UCSD-AML1 (cell line): ENCODE measurements at regions not wholly inside any gene's neighbourhood (a gene's known extent, or its start where the extent isn't known, plus 50 kb on each side); places are given as distances from the start of the nearest gene placed in this dataset.
"Not testable (repeated sequence)": the region's sequence is repeated elsewhere in the genome, so short reads cannot be mapped to it uniquely, and the experiment has no call there.

ENCODE experiments used
- DNase-seq: peaks from one replicate; lab custom pipeline; 2025; ENCODE audit not compliant: unreplicated experiment; lab: John Stamatoyannopoulos, UW

GRCh38 chr21:14829685-14830084 lies 235.1 kb downstream of the NRIP1 start:
- no peak for DNase-seq

DNA sequence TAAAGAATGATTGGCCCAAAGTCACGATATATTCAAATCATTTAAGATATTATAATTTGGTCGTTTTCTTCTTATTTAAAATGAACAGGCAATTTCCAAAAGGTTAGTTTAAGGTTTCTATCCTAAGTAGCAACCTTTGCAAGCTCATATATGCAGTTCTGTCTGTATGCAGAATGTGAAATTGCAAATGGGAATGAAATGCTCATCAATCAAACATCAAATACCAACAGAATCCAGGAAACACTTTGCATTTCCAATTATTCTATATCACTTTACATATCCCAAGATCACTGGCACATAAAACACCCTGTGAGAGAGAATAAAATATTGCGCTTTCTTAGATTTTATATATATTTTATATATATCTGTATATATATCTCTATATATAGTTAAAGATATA lies 237.3 kb downstream of the NRIP1 start:
- no peak for DNase-seq

- DNase-seq, result no peak
Measured at GRCh38 chr21:14826630-14827029, 238.2 kb downstream of the NRIP1 start.

DNA sequence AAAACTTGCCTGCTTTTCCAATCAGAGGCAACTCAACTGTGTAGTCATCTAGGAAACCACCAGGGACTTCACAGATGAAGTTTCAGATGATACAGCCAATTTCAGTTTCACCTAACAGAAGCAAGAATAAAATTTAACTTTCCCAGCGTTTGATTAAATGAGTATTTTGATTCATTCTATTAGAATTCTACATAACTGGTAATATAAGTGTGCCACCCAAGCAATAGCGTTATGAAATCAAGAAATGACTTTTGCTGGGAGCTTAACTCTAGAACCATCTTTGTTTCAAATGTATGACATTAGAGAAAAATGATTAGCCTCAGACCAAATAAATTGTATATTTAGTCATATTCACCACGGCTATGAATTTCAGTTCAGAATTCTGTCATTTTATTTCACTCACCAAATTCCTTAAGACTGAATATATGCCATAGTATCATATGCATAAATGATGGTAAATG lies 239.3 kb downstream of the NRIP1 start:
- DNase-seq, result no peak

GRCh38 chr21:14824126-14824525 lies 240.7 kb downstream of the NRIP1 start:
- no peak for DNase-seq

DNA sequence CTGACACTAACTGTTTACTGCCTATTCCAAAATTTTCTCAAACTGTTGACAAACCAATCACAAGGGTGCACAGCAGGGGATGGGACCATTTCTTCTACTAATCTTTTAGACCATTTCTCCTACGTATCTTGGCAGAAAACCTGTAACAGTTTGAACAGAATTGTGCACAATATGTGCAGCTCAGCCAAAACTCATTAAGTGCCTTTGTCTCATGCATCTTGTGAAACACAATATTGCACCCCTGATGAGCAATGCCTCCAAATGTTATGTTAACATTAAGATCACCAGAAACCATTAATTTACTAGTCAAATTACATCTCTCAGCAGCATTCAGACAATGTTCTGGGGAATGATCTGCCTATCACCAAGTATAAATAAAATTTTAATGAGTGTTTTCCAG lies 247.5 kb downstream of the NRIP1 start:
- DNase-seq, result no peak

DNA sequence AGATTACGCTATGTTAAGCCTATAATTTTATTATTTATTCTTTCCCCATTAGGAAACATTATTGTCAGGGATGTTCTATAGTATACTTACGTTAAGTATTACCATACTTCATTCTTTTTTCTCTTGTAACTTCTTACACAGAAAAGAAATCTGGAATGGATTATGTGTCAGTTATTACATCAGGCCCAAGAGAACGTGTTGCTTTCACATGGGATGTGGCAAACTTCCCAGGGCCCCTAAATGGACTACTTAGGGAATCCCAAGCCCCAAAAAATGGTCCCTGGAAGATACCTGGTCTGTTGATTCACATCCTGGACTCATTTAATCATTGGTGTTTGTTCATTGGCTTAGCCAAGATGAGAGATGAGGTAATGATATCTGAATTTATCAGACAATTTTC lies 249.8 kb downstream of the NRIP1 start:
- DNase-seq, result no peak

DNA sequence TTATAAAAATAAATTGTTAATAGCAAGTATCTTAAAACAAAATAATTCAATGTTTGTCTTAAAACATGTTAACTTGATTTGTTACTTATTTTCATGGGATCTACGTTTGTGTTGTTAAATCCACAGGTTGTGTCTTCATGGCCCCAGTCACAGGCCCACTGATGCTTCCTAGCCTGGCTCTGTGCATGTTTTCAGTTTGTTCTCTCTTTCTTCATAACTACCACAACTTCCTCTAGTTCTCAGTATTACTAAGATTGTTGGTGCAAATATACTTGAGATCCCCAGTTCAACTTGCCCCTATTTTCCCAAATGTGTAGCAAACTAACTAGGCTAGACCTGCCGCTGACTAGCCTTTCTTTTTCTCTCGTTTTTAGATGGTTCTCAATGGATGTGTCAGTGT lies 250.5 kb downstream of the NRIP1 start:
- no peak for DNase-seq

GRCh38 chr21:14804170-14804569 lies 258.1 kb upstream of the SAMSN1 start:
- not testable (repeated sequence) for DNase-seq

DNA sequence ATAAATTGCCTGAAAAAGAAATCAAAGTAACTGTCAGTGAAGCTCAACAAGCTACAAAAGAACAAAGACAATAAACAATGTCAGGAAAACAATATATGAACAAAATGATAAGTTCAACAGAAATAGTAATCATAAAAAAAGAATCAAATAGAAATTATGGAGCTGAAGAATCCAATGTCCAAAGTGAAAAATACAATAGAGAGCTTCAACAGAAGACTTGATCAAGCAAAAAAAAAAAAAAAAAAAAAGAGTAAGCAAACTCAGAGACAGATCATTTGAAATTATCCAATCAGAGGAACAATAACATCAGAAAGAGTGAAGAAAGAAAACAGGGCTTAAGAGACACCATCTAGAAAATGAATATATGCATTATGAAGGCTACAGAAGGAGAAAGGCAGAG lies 251.4 kb upstream of the SAMSN1 start:
- no peak for DNase-seq

GRCh38 chr21:14787312-14787711 lies 241.2 kb upstream of the SAMSN1 start:
- DNase-seq, result no peak

- DNase-seq, result no peak
Measured at GRCh38 chr21:14785679-14786078, 239.6 kb upstream of the SAMSN1 start.

GRCh38 chr21:14773777-14774345 lies 227.7 kb upstream of the SAMSN1 start:
- DNase-seq, result peak; percentile 56

DNA sequence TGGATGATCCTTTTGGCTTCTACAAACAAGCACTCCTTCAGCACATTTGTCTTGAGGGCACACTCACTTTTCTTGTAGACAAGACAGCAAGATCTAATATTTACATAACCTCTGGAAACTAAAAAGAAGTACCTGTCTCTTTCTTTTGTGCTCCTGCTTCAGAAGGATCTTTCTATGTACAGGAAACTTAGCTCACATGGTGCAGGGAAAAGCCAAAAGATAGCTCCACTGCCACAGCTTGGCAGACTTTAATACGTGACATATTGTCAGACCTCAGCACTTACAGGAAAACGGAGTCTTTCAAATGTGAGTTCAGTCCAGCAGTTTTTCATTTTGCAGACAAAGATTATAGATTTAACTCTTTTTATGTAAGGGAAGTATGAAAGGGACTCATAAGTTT lies 225.5 kb upstream of the SAMSN1 start:
- no peak for DNase-seq

GRCh38 chr21:14768042-14768441 lies 221.9 kb upstream of the SAMSN1 start:
- DNase-seq, result no peak

DNA sequence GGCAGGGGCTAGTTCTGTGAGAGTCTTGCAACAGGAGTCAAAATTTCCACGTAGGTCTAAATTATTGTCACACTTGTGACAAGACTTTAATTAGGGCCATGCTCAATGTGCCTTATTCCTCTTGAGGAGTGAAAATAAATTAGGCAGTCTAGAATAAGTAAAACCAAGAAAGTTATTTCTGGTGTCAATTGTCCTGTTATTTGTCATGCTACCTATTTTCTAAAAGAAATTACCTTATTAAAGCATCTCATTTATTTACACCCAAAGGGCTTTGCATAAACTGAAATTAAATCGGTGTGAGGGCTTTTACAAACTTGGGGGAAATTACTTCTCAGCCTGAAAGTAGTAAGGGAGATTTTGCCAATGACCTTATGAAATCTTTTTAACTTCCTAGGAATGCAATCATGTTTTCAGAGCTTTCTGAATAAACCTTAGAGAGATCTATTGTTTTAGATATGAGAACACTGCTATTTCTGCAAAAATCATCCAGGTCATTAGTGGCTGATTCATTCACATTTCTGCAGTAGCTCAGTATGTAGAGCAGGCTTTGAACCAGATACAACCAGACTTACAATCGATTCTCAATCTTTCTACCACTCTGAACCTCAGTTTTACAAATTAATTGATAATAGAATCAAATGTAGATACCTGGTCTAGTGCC lies 221.2 kb upstream of the SAMSN1 start:
- no peak for DNase-seq

- no peak for DNase-seq
Measured at GRCh38 chr21:14766241-14766640, 220.1 kb upstream of the SAMSN1 start.

DNA sequence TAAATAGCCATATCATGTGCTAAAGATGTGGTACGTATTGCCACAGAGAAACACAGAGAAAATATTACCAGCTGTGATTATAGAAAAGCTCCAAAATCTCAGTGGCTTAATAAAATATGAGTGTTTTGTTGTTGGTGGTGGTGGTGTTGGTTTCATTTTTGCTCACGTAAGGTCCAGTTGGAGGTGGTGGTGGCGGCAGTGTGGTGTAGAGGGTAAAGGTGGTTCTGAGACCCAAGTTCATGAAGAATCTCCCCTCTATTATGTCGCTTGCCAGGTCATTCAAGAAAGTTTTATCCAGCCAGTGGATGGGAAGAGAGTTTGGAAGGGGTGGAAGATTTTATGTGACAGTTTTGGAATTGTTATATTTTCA lies 217.6 kb upstream of the SAMSN1 start:
- DNase-seq, result no peak

- no peak for DNase-seq
Measured at GRCh38 chr21:14762734-14763694, 216.9 kb upstream of the SAMSN1 start.

DNA sequence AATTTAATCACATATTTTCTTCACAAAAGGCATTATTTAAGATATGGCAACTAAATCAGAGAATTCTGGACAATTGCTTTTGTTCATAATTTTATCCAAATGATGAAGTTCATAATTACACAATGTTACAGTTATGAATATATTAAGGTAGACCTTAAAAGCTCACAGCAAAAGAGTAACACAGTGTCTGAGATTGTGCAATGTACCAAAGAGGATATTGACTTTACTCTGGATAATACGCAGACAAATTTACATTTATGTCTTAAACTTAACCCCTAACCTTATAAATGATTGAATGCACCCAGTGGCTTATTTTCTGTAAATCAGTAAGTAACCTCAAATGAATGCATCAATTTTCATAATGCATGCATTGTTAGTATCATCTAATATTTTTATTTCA lies 216.2 kb upstream of the SAMSN1 start:
- DNase-seq, result no peak

DNA sequence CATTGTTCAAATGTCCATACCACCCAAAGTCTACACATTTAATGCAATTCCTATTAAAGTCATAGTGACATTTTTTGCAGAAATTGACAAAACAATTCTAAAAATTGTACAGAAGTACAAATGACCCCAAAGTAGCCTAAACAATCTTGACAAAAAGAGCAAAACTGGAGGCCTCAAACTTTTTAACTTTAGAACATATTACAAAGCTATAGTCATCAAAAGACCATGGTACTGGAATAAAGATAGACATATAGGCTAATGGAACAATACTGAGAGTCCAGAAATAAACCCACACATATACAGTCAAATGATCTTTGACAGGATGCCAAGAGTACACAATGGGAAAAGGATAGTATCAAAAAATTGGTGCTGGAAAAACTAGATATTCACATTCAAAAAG lies 213.2 kb upstream of the SAMSN1 start:
- DNase-seq, result no peak

- DNase-seq, result no peak
Measured at GRCh38 chr21:14758849-14759248, 212.7 kb upstream of the SAMSN1 start.
